ENCODE measurements at regions not wholly inside any gene's neighbourhood (a gene's known extent, or its start where the extent isn't known, plus 50 kb on each side); places are given as distances from the start of the nearest gene placed in this dataset.

GRCh38 chr7:380711-381210, 90.8 kb downstream of the FOXL3 start:
- TF ChIP-seq CTCF (IDR thresholded peaks at IDR 0.05; ENCODE audit: low read length), result no peak
- no peak for TF ChIP-seq EZH2 (optimal IDR thresholded peaks at IDR 0.05; ENCODE audit: low read depth, low read length)
- TF ChIP-seq EZH2phosphoT487 (IDR thresholded peaks at IDR 0.05; ENCODE audit: low read length), result no peak
